ENCODE measurements at regions not wholly inside any gene's neighbourhood (a gene's known extent, or its start where the extent isn't known, plus 50 kb on each side); places are given as distances from the start of the nearest gene placed in this dataset.

DNA sequence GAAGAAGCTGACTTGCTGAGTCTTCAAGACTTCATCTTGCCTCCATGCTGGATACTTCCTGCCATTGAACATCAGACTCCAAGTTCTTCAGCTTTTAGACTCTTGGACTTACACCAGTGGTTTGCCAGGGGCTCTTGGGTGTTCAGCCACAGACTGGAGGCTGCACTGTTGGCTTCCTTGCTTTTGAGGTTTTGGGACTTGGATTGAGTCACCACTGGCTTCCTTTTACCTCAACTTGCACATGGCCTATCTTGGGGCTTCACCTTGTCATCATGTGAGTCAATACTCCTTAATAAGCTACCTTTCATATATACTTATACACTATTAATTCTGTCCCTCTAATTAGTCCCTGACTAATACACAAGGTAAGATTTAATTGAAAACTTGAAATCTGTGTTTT is 361.7 kb upstream of the SEMA3C start:
- H3K4me3 ChIP-seq (ENCODE audit: low read depth, low read length): no peak overlapping the region
- DNase-seq (ENCODE audit: low read depth): no peak
- TF ChIP-seq, protein P1, sequence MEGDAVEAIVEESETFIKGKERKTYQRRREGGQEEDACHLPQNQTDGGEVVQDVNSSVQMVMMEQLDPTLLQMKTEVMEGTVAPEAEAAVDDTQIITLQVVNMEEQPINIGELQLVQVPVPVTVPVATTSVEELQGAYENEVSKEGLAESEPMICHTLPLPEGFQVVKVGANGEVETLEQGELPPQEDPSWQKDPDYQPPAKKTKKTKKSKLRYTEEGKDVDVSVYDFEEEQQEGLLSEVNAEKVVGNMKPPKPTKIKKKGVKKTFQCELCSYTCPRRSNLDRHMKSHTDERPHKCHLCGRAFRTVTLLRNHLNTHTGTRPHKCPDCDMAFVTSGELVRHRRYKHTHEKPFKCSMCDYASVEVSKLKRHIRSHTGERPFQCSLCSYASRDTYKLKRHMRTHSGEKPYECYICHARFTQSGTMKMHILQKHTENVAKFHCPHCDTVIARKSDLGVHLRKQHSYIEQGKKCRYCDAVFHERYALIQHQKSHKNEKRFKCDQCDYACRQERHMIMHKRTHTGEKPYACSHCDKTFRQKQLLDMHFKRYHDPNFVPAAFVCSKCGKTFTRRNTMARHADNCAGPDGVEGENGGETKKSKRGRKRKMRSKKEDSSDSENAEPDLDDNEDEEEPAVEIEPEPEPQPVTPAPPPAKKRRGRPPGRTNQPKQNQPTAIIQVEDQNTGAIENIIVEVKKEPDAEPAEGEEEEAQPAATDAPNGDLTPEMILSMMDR (IDR thresholded peaks at IDR 0.05; ENCODE audit: insufficient read depth, low read depth, low read length, missing control alignments): no peak

DNA sequence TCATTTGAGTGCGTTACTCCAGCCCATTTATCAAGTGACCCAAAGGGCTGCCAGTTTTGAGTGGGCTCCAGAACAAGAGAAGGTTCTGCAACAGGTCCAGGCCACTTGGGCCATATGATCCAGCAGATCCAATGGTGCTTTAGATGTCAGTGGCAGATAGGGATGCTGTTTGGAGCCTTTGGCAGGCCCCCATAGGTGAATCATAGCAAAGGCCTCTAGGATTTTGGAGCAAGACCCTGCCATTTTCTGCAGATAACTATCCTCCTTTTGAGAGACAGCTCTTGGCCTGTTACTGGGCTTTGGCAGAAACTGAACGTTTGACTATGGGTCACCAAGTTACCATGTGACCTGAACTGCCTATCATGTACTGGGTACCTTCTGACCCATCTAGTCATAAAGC is 358.8 kb upstream of the SEMA3C start:
- no peak for DNase-seq (ENCODE audit: low read depth)
- TF ChIP-seq, protein P1 (IDR thresholded peaks at IDR 0.05; ENCODE audit: insufficient read depth, low read depth, low read length, missing control alignments): no peak

DNA sequence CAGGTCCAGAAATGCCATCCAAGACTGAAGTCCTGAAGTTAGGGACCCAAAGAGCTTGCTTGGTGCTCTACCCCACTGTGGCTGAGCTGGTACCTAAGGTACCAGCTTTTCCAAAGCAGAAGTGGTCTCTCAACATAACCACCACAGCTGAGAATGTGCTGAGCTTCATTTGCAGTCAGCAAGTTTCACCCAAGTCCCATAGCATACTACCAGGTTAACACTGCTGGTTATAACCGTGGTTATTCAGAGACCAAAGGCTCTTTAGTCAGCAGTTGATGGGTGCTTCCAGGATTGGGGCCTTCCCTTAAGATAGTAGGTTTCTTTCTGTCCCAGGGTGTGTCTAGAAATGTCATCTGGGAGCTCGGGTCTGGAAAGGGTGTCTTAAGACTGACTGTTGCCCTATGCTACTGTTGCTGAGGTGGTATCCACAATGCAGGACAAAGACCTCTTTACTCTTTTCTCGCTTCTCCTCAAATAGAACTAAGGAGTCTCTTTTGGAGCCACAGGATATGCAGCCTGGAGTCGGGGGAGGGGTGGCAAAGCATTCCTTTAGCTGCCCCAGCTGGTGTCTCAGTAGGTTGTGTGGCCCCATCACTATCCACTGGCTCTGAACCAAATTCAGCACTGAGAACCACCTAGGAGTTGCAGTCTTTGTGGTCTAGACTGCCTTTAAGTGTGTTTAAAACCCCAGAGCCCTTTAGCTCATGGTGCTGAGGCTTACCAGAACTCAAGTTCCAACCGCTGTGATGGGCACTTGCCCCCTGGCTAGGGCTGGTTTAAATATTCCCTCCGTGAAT is 354.9 kb upstream of the SEMA3C start:
- no peak for DNase-seq (ENCODE audit: low read depth)
- TF ChIP-seq, protein P1 (IDR thresholded peaks at IDR 0.05; ENCODE audit: insufficient read depth, low read depth, low read length, missing control alignments): no peak

More for the DNA sequence above, 358.8 kb upstream of the SEMA3C start:
- H3K4me3 ChIP-seq (ENCODE audit: low read depth, low read length): no peak overlapping the region

DNA sequence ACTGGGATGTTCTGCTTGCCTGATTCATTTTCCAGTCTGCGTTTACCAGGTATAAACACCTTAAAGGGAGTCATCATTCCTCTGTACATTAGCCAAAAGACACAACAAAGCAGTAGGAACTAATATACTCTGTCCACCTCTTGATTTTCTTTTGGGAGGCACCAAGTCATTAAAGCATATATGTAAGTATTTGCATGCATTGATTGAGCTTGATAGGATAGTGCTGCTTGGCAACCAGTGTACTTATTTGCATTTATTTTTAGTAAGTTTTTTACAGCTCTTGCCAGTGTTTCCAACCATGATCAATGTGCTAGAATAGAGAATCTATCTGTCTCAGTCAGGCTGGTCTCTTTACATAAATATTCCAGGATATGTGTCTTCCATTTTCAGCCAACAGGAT is 353.3 kb upstream of the SEMA3C start:
- TF ChIP-seq, protein P1 (IDR thresholded peaks at IDR 0.05; ENCODE audit: insufficient read depth, low read depth, low read length, missing control alignments): no peak
- no peak overlapping the region for H3K4me3 ChIP-seq (ENCODE audit: low read depth, low read length)
- DNase-seq (ENCODE audit: low read depth): no peak

More for the DNA sequence above, 354.9 kb upstream of the SEMA3C start:
- no peak overlapping the region for H3K4me3 ChIP-seq (ENCODE audit: low read depth, low read length)

DNA sequence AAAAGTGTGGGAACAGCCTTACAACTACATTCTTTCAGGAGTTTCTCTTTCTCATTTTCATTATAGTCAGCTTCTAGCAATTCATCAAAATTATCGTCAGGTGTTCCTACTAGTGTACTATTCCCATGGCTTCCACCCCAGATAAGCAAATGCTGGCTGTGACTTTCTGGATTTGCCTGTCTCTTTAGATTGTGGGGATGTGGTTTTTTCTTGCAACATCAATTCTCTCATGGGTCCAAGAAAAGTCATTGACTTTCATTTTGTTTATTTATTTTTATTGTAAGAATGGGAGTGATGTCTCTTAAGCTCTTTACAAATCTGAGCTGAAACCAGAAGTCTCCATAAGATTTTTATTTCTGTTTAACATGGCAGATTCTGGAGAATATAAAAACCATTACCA is 349.7 kb upstream of the SEMA3C start:
- TF ChIP-seq, protein P1 (IDR thresholded peaks at IDR 0.05; ENCODE audit: insufficient read depth, low read depth, low read length, missing control alignments): no peak
- H3K4me3 ChIP-seq (ENCODE audit: low read depth, low read length): no peak overlapping the region
- no peak for DNase-seq (ENCODE audit: low read depth)

DNA sequence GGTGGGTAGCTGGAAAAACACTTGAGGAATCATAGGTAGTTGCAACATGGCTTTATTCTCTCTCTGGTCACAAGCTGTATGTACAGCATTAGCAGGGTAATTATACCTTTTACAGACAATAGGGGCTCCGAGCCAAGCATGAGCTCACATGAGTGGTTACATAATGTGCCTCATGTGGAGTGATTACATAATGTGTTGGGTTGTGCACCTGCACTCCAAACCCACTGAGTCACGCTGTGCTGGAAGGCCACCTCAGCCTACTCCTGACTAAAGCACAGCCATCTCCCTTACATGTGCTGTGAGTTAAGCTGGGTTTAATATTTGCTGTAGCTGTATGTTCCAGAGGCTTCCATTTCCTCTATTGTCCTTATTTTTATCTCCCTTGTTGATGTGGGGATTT is 348.7 kb upstream of the SEMA3C start:
- DNase-seq (ENCODE audit: low read depth): no peak
- TF ChIP-seq, protein P1 (IDR thresholded peaks at IDR 0.05; ENCODE audit: insufficient read depth, low read depth, low read length, missing control alignments): no peak
- no peak overlapping the region for H3K4me3 ChIP-seq (ENCODE audit: low read depth, low read length)

DNA sequence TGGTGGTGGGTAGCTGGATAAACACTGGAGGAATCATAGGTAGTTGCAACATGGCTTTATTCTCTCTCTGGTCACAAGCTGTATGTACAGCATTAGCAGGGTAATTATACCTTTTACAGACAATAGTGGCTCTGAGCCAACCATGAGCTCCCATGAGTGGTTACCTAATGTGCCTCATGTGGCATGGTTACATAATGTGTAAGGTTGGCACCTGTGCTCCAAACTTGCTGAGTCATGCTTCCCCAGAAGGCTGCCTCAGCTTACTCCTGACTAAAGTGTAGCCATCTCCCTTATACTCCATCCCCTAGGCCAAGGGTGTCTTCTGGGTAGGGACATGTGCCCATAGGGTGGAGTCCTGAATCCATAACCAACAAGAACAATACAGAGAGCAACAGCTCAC is 345.3 kb upstream of the SEMA3C start:
- TF ChIP-seq, protein P1 (IDR thresholded peaks at IDR 0.05; ENCODE audit: insufficient read depth, low read depth, low read length, missing control alignments): no peak
- H3K4me3 ChIP-seq (ENCODE audit: low read depth, low read length): no peak overlapping the region
- DNase-seq (ENCODE audit: low read depth): no peak
